ENCODE measurements at regions not wholly inside any gene's neighbourhood (a gene's known extent, or its start where the extent isn't known, plus 50 kb on each side); places are given as distances from the start of the nearest gene placed in this dataset.

DNA sequence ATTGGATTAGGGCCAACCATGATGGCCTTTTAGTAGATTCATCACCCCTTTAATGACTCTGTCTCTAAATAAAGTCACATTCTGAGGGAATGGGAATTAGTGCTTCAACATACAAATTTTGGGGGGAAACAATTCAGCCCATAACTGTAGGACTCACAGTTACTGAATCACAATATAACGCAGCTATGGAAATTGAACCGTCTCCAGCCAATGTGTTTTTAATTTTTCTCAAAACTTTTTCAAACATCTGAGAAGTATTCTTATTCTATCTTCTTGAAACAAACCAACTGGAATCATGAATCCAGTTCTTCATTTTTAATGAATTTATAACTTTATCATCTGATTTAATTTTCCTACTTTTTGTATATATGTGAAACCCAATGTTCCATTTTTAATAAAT lies 373.1 kb upstream of the SYT4 start:
- DNase-seq, result no peak

DNA sequence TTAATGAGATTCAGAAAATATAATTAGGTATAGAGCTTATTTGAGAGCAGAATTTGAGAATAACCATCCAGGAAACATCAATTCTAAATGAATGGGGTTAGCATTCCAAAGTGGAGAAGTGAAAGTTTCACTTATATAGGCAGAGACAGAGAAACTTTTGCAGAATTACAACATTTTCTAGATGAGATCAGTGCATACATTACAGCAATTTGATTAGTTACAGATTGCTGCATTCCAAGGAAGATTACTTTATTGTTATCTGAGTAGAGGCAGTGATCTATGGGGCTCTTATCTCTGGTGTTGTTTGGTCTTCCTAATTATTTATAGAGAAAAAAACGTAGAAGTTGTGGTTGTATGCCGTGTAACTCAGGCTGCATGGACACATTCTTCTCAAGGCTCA lies 373.8 kb upstream of the SYT4 start:
- DNase-seq, result no peak

DNA sequence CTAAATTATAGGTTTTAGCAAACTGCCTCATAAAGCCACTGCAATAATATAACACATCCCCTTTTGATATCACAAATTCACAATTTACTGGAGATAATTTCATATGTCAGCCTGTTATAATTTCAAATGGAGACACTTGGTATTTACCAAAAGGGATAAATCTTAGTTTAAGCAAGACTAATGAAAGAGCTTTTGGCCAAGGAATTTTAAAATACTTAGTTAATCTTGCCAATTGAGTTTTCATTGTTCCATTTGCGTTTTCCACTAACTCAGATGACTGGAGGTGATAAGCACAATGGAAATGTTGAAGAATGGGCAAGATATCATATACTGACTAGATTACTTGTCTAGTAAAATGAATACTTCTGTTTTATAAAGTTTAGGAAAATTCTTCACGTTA lies 379.3 kb upstream of the SYT4 start:
- DNase-seq, result no peak

DNA sequence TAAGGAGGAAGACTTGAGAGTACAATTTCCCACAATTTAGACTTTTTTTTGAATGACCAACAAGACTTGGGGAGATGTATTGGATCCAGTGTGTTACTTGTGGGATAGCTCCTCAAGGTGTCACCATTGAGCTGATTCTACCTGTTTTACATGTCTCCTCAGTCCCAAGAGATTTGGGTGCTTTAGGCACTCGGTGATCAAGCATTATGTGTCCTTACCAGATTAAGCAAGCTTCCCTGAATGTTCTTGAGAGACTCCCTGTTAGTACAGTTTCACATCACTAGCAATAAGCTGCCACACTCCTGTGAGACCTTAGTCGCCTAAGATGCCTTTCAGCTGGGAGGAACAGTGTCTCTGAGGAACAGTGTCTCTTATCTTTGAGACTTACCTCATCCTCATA lies 384.3 kb upstream of the SYT4 start:
- DNase-seq, result peak; percentile 10

DNA sequence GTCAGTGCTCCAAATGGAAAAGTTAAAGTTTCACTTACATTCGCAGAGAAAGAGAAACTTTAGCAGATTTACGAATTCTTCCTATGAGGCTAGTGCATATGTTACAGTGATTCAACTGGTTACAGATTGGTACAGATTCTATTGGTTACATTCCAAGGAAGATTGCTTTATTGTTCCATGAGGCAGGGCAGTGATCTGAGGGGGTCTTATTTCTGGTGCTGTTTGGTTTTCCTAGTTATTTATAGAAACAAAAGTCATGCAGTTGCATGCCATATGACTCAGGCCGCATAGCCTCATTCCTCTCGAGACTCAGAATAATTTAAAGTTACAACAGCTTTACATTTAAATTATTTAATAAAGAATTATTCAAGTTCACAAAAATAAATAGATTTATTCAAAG lies 385.4 kb upstream of the SYT4 start:
- DNase-seq, result no peak

DNA sequence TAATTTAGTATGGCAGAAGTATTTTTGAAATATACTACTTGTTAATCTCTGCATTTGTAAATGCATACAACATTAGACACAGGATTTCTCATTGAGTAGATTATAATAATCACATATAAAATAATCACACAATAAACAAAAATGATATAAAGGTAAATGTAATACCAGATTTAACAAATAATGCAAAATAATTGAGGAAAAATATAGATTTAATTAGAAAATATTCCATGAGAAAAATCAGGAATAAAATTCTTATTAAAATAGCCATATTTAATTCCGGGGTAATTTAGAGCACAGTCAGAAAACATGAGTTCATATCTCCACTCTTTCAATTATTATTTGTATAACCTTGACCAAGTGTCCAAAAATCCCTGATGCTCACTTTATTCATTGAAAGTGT lies 385.9 kb upstream of the SYT4 start:
- no peak for DNase-seq

DNA sequence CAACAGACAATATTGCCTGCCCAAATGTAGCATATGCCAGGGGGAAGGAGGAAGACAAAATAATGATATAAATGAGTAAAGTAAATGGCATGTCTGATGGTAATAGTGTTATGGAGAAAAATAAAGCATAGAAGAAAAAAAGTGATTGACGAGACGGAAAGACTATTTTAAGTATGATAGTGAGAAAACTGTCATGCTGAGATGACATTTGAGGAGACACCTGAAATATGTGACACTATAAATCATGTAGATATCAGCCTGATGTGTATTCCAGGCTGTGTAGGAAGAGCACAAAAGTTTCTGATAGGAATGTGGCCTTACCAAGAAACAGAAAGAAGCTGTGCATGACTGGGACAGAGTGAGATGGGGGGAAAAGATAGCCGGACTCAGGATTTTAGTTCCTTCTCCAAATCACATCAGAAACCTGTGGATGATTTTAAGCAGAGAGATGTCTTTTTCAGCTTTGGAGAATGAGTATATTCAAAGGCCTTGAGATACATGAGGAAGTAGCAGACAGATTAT lies 387.3 kb upstream of the SYT4 start:
- DNase-seq, result no peak

DNA sequence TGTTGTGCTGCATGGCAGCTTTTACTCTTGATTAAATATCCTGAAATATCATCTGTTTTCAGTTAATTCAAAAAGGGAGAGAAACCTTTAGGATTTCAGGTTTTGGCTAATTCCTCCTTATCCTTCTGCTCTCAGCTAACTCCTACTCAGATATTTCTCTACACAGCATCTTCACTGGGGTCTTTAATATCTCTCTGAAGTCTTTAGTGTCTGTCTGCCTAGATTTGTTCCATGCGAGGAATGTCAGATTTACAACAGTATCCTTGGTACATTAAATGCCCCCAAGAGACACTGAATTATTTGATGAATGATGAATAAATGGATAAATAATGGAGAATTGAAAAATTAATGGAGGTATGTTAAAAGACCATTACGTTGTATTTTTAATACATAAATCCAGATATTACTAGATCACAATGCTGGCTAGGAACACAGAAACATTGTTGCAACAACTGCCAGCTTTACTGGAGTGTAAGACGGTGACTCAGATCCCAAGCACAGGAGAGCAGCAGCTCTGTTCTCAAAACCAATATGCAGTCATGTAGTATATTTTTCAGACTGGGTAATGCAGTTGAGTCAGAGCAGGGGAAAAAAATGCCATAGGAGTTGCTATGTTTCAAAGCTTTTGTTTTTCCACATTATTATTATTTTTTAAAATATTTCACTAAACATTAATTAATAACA lies 388.0 kb upstream of the SYT4 start:
- no peak for DNase-seq

DNA sequence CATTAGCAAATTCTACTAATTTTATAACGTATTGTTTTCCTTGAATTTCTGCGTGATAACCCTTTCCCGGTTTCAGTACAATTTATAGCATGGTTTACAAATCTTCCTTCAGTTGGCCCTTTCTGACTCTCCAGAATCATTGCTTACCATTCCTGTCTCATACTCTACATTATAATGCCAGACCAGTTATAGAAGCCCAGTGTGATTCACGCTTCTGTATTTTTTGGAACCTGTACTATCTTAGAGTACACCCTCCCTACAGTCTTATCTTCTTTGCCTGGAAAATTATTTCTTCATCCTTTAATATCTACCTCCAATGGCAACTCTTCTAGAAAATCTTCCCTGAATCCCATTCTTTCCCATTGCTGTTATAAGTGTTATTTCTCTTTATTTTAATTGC lies 391.6 kb upstream of the SYT4 start:
- DNase-seq, result no peak

DNA sequence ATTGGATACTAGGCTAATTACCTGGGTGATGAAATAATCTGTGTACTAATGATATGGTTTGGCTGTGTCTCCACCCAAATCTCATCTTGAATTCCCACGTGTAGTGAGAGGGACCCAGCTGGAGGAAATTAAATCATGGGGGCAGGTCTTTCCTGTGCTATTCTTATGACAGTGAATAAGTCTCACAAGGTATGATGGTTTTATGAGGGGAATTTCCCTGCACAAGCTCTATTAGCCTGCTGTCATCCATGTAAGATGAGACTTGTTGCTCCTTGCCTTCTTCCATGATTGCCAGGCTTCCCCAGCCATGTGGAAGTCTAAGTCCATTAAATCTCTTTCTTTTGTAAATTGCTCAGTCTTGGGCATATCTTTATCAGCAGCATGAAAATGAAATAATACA lies 394.1 kb upstream of the SYT4 start:
- DNase-seq, result no peak

DNA sequence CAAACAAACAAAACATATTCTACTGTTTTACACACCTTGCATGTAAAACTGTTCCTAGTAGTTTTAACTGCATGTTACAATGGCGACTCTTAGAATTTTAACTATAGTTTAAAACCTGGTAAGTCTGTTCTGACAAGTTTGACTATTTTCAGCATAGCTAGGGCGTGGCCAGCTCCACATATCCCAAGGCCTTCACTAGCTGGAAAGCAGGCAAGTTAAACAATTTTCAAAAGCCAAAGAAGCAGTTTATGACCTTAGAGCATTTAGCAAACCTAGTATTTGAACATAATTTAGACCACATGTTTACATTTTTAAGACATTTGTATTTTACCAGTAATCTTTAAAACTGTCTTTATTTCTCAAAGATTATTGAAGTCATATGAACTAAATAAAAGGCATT lies 402.8 kb upstream of the SYT4 start:
- no peak for DNase-seq

DNA sequence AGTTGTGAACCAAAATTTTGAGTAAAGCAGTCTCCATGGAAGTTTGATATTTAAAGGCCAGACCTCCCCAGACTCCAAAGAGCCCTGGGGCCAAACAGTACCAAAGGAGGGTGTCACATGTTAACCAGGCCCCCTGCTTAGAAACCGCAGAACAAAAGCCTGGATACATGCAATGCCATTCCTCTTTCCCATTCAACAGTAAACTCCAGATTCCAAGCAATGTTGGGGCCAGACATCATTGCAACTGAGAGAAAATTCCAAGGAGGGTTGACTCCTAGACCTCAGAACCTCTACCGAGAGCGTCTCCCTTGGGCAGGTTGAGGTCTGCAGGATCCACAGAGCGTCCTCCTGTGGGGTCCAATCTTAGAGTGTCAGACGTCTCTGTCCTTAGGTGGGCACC lies 404.4 kb upstream of the SYT4 start:
- DNase-seq, result no peak

DNA sequence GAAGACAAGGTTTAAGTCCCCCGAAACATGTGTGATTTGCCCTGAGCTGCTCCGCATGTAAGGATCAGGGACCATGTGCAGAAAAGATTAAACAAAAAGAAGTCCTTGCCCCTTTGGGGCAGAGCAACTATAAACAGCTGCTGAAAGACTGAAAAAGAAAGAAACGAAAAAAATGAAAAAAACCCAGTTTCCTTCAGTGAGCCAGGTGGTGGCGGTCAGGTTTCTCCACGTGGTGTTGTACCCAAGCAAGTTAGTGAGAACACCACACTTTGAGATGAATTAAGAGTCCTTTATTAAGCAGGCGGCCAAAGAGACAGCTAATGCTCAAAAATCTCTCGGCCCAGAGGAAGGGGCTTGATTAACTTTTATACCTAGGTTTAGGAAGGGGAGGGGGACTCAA lies 404.9 kb upstream of the SYT4 start:
- DNase-seq, result no peak

DNA sequence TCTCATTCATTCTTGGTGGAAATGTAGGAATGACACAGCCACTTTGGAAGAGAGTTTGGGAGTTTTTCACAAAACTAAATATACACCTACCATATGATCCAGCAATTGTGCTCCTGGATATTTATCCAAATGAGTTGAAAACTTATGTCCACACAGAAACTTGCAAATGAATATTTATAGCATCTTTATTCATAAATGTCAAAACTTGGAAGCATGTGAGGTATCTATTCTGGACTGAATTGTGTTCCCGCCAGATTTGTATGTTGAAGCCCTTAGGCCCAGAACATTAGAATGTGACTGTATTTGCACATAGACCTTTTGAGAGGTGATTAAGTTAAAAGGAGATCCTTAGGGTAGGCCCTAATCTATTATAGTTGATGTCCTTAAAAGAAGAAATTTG lies 409.4 kb upstream of the SYT4 start:
- DNase-seq, result no peak

DNA sequence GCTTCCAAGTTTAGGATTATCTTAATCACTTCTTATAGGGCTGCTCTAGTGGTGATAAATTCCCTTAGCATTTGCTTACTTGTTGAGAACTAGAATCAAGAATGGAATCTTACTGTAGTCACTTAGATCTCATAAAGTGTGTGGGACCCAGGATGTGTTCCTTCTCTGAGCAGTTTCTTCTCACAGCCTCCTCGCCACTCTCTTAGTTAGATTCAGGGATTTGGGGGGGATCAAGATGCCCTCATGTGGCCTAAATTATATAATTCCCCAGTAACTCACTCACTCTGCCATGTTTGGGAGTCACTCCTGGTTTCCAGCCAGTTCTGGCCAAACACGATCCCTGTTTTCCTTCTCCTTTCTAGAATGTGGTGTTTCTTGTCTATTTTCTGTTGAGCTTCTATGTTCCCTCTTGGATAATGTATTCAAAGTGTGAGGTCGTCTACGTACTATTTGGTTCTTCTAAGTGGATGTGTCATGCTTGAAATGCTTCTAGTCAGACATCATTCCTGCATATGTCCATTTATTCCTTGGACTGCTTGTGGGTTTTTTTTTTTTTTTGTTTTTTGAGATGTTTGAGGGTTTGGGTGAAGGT lies 414.9 kb upstream of the SYT4 start:
- no peak for DNase-seq

DNA sequence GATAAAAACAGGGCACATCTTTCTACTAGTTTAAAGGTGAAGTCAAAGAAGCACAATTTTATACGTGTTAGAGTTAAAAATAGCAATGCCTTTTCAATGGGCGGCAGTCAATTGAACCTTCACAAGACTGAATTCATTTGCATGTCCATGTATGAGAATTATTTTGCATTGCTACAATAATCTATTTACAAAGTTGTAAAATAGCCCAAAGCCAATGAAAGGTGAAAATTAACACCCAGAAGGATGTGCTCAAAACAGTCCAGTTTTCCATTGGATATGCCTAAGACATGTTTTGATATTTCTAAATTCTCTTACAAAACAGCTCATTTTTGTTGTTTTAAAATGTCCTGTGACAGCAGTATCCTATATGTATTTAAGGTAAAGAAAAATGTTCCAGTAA lies 425.1 kb upstream of the SYT4 start:
- DNase-seq, result no peak

DNA sequence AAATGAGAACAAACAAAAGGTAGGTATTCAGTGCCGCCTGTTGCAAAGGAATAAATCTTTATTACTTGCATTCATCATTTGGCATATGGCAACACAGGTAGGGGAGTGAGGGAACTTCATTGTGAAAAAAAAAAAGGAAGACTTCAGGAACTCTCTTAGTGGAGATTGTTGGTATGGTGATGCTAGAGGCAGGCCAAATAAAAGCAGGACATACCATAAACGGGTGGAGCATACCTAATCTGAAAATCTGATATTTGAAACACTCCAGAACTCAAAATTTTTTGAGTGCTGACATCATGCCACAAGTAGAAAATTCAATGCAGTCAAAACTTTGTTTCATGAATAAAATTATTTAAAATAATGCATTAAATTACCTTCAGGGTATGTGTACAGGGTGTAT lies 425.8 kb upstream of the SYT4 start:
- no peak for DNase-seq

DNA sequence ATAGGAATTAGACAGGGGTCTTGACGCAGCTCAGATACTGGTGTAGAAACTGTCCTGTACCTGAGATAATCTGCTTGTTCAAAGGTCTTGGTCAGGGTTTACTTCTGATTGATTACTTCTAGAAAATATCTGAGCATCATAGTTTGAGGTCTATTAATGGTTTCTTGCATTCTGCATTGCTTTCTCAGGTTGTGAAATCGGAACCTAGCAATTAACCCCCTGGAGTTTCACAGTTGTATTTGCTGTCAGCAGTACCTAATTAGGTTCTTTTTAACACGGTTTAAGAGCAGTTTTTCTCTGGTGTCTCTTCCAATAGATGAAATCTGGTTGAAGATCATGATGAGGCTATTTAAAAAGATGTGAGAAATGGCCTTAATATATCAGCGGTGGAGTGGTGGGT lies 428.6 kb upstream of the SYT4 start:
- DNase-seq, result no peak

DNA sequence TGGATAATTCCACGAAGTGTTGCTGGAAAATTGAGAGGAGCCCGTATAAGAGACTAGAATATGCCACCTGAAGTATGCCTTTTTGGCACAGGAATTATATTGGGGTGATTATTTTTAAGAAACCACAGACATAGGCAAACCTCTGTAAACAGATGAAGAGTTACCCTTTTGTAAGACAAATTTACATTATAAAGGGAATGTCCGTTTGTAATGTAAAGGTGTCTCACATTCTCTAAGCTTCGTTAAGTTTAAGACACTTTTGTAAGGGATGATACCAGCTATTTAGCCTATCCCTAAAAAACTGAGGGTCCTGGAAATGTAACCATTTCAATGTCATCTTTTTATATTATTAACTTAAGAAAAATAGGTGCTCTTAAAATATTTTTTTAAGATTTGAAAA lies 432.8 kb upstream of the SYT4 start:
- DNase-seq, result no peak

DNA sequence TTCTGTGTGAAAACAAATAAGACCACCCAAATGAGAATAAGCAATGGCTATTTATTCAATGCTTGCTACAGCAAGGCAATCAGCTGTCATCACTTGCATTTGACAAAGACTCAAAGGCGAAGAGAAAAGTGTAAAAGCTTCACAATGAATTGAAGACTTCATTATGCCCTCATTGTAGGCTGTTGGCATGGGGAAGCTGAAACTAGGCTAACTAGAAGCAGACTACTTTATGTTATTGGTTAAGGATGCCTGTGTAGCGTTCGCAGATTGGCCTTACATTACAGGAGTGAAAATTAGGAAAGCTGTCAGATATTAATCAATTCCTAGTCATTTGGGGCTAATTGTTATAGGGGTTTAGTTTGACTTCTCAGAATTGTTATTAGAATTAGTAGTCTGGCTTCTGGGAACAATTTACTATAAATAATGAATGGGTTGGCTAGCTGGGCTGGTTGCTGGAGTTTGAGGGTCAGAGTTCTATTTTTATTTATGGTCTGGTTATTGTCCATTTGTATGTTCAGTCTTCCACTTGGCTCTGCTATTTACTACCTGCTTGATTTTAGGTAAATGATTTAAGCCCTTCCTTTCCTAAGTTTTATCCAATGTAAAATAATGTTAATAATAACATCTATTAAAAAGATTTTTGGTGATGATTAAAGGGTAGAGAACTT lies 437.2 kb upstream of the SYT4 start:
- DNase-seq, result no peak

DNA sequence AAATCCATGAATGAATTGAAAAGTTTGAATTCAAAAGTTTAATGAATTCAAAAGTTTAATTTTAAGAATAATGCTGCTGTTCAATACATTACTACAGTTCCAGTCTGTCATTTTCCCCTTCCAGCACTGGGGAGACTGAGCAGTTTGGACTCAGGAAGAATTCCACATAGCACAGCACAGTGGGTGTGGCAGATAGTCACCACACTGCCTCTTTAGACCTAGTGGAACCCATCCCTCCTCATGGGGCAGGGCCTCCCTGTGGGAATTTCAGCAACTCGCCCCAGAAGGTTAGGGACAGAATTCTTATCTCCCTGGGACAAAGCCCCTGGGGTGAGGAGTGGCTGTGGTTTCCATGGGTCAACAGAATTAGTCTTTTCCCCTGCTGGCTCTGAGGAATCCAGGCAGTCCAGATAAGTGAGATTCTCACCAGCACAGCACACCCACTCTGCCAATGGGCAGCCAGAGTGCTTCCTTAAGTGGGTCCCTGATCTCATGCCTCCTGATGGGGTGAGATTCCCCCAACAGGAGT lies 442.0 kb upstream of the SYT4 start:
- no peak for DNase-seq

DNA sequence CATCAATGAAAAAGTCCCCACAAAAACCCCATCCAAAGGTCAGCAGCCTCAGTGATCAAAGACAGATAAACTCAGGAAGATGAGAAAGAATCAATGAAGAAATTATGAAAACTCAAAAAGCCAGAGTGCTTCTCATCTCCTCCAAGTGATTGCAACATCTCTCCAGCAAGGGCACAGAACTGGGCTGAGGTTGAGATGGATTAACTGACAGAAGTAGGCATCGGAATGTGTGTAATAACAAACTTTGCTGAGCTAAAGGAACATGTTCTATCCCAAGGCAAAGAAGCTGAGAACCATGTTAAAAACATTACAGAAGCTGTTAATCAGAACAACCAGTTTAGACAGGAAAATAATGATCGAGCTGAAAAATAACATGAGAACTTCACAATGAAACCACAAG lies 442.8 kb upstream of the SYT4 start:
- no peak for DNase-seq

DNA sequence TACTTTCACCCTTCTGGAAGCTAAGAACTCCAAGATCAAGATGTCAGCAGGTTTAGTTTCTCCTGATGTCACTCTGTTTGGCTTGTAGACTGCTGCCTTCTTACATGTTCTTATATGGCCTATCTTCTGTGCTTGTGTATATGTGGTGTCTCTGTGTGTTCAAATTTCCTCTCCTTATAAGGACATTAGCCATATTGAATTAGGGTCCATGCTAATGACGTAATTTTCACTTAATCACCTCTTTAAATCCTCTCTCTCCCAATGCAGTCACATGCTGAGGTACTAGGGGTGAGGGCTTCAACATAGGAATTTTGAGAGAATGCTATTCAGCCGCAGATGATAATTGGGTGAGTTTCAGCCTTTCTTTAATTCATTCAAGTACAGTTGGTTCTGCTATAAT lies 458.3 kb upstream of the SYT4 start:
- no peak for DNase-seq

Data from activated CD4-positive, alpha-beta T cell treated with anti-CD3 and anti-CD28 coated beads, Interleukin-10, Interleukin-2, amounts not matched to agents 100 ng/mL and 50 ng/mL, durations not matched to agents 16 hours and 8 hours (primary cell).